Loucy (cell line): ENCODE measurements at regions not wholly inside any gene's neighbourhood (a gene's known extent, or its start where the extent isn't known, plus 50 kb on each side); places are given as distances from the start of the nearest gene placed in this dataset.

Experiments used
- EZH2phosphoT487 ChIP-seq: fragments of 200-600 bp; IDR thresholded peaks from 2 replicates; pipeline ENCODE4 v1.6.1; 2018; ENCODE audit warnings: antibody characterized with exemption, mild to moderate bottlenecking, moderate library complexity, borderline replicate concordance
- TF ChIP-seq, protein P1 (sequence below): fragments of 200-600 bp; sonication (generic); conservative IDR thresholded peaks from 2 replicates; pipeline ENCODE4 v1.5.1; 2014; ENCODE audit warnings: mild to moderate bottlenecking, antibody characterized with exemption, low read length

DNA sequence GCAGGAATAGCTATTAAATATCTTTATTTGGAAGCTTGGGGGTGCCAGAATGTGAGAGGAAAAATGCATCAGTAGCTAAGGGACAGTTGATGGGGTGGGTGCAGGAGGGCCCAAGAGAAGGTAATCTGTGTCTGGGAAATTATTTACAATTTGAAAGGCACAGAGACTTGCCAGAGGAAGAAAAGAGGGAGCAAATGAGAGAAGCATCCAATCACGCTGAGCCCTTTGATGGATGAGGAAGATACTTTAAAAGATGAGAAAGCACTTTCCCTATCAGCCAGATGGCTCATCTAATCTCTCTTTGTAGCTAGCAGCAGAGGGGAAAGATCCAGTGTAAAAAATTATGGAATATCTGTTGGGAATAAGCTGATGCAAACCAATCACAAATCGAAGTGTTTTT lies 57.0 kb upstream of the ABCA1 start:
- TF ChIP-seq, protein P1, sequence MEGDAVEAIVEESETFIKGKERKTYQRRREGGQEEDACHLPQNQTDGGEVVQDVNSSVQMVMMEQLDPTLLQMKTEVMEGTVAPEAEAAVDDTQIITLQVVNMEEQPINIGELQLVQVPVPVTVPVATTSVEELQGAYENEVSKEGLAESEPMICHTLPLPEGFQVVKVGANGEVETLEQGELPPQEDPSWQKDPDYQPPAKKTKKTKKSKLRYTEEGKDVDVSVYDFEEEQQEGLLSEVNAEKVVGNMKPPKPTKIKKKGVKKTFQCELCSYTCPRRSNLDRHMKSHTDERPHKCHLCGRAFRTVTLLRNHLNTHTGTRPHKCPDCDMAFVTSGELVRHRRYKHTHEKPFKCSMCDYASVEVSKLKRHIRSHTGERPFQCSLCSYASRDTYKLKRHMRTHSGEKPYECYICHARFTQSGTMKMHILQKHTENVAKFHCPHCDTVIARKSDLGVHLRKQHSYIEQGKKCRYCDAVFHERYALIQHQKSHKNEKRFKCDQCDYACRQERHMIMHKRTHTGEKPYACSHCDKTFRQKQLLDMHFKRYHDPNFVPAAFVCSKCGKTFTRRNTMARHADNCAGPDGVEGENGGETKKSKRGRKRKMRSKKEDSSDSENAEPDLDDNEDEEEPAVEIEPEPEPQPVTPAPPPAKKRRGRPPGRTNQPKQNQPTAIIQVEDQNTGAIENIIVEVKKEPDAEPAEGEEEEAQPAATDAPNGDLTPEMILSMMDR, result no peak
- no peak for TF ChIP-seq EZH2phosphoT487
